Testis (tissue), 2 donors: ENCODE measurements at regions not wholly inside any gene's neighbourhood (a gene's known extent, or its start where the extent isn't known, plus 50 kb on each side); places are given as distances from the start of the nearest gene placed in this dataset.

Experiments
- CTCF ChIP-seq, 3 experiments: fragments of 450-650 bp in 2 of 3; fragments of 200-600 bp in 1 of 3; sonication (generic) in 1 of 3; IDR thresholded peaks; one replicate each; pipeline ENCODE4 v1.5.1; 2016 to 2019; ENCODE audit warnings: antibody characterized with exemption in 3 of 3, mild to moderate bottlenecking in 2 of 3, moderate library complexity in 1 of 3
- POLR2A ChIP-seq: fragments of 450-650 bp; IDR thresholded peaks from one replicate; pipeline ENCODE4 v1.6.1; 2017; ENCODE audit warnings: antibody characterized with exemption, mild to moderate bottlenecking, moderate library complexity

DNA sequence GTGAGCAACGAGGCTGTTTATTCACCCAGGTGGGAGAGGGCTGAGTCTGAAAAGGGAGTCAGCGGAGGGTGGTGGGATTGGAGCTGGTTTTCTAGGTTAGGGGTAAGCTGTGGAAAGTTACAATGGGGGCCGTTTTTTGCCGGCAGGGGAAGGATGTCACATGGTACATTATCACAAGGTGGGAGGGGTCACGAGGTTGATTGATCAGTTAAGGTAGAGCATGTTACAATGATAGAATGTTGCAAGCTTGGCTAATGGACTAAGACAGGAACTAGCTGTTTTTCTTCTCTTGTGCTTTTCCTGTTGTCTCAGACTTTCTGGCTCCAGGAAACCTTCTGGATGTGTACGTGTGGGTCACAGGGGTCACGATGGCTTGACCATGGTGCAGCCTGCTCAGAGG lies 536.3 kb upstream of the HTR2C start:
- no peak for TF ChIP-seq CTCF (IDR thresholded peaks at IDR 0.05)
- TF ChIP-seq POLR2A = no peak
